H9 (cell line): ENCODE measurements at regions not wholly inside any gene's neighbourhood (a gene's known extent, or its start where the extent isn't known, plus 50 kb on each side); places are given as distances from the start of the nearest gene placed in this dataset.

ENCODE experiments used
- DNase-seq: peaks from one replicate; pipeline ENCODE4 v3.0.0-alpha.2; 2017
- H2AFZ ChIP-seq: one replicate; pipeline ENCODE4 v1.6.1; 2013; ENCODE audit warnings: mild to moderate bottlenecking, low read length, control low read depth, moderate library complexity
- H2AK5ac ChIP-seq: 2 replicates; pipeline ENCODE4 v1.6.1; 2013; ENCODE audit warnings: low read length, control low read depth, mixed read lengths; ENCODE audit not compliant: insufficient read length
- H2BK120ac ChIP-seq: one replicate; pipeline ENCODE4 v1.6.1; 2013; ENCODE audit warnings: low read depth, mild to moderate bottlenecking, low read length, control low read depth, inconsistent platforms; ENCODE audit not compliant: poor library complexity, severe bottlenecking
- H2BK12ac ChIP-seq: 2 replicates; pipeline ENCODE4 v1.6.1; 2013; ENCODE audit warnings: low read length, control low read depth, mixed read lengths, low read depth; ENCODE audit not compliant: insufficient read length
- H2BK15ac ChIP-seq: 2 replicates; pipeline ENCODE4 v1.6.1; 2013; ENCODE audit warnings: low read depth, low read length, control low read depth
- H2BK20ac ChIP-seq: one replicate; pipeline ENCODE4 v1.6.1; 2013; ENCODE audit warnings: low read depth, mild to moderate bottlenecking, low read length, control low read depth, inconsistent platforms; ENCODE audit not compliant: poor library complexity, severe bottlenecking
- H2BK5ac ChIP-seq: 2 replicates; pipeline ENCODE4 v1.6.1; 2013; ENCODE audit warnings: low read length, control low read depth, mixed read lengths; ENCODE audit not compliant: insufficient read length
- H3K14ac ChIP-seq: 2 replicates; pipeline ENCODE4 v1.6.1; 2013; ENCODE audit warnings: low read length, control low read depth; ENCODE audit not compliant: insufficient read depth
- H3K18ac ChIP-seq: 2 replicates; pipeline ENCODE4 v1.6.1; 2013; ENCODE audit warnings: low read depth, mild to moderate bottlenecking, mixed read lengths, low read length, control low read depth; ENCODE audit not compliant: insufficient read length
- H3K23ac ChIP-seq: 2 replicates; pipeline ENCODE4 v1.6.1; 2013; ENCODE audit warnings: low read length, control low read depth, mixed read lengths, low read depth; ENCODE audit not compliant: insufficient read length
- H3K23me2 ChIP-seq: 2 replicates; pipeline ENCODE4 v1.6.1; 2013; ENCODE audit warnings: low read depth, mild to moderate bottlenecking, mixed read lengths, low read length, control low read depth; ENCODE audit not compliant: insufficient read length, poor library complexity, severe bottlenecking
- H3K27ac ChIP-seq: 2 replicates; pipeline ENCODE4 v1.5.1; 2013; ENCODE audit warnings: low read length, control low read depth, mixed read lengths, low read depth; ENCODE audit not compliant: insufficient read length
- H3K27me3 ChIP-seq: 2 replicates; pipeline ENCODE4 v1.6.1; 2013; ENCODE audit warnings: low read length, control low read depth, inconsistent platforms; ENCODE audit not compliant: insufficient read depth
- H3K4ac ChIP-seq: 2 replicates; pipeline ENCODE4 v1.6.1; 2013; ENCODE audit warnings: low read depth, mild to moderate bottlenecking, control low read depth, inconsistent platforms, low read length, moderate library complexity
- H3K4me1 ChIP-seq: 2 replicates; pipeline ENCODE4 v1.6.1; 2013; ENCODE audit warnings: low read length, control low read depth, inconsistent platforms; ENCODE audit not compliant: insufficient read depth
- H3K4me2 ChIP-seq: 2 replicates; pipeline ENCODE4 v1.6.1; 2013; ENCODE audit warnings: low read length, control low read depth, mixed read lengths; ENCODE audit not compliant: insufficient read length, insufficient read depth
- H3K56ac ChIP-seq: 2 replicates; pipeline ENCODE4 v1.6.1; 2013; ENCODE audit warnings: low read depth, mild to moderate bottlenecking, mixed read lengths, low read length, control low read depth; ENCODE audit not compliant: insufficient read length
- H3K79me1 ChIP-seq: 2 replicates; pipeline ENCODE4 v1.6.1; 2013; ENCODE audit warnings: low read depth, mild to moderate bottlenecking, moderate library complexity, low read length, control low read depth, inconsistent platforms; ENCODE audit not compliant: insufficient read depth, poor library complexity, severe bottlenecking
- H3K79me2 ChIP-seq: 2 replicates; pipeline ENCODE4 v1.6.1; 2013; ENCODE audit warnings: low read length, control low read depth, inconsistent platforms; ENCODE audit not compliant: insufficient read depth
- H3K9ac ChIP-seq: 2 replicates; pipeline ENCODE4 v1.6.1; 2013; ENCODE audit warnings: low read length, control low read depth, mixed read lengths; ENCODE audit not compliant: insufficient read length; ENCODE audit errors: extremely low read depth
- H3K9me3 ChIP-seq: one replicate; pipeline ENCODE4 v1.6.1; 2013; ENCODE audit warnings: low read depth, low read length, inconsistent platforms; ENCODE audit not compliant: control insufficient read depth
- H3T11ph ChIP-seq: one replicate; pipeline ENCODE4 v1.6.1; 2013; ENCODE audit warnings: mild to moderate bottlenecking, low read length, control low read depth, inconsistent platforms
- H4K20me1 ChIP-seq: one replicate; pipeline ENCODE4 v1.6.1; 2013; ENCODE audit not compliant: control insufficient read depth, insufficient read length, insufficient read depth
- H4K5ac ChIP-seq: 2 replicates; pipeline ENCODE4 v1.6.1; 2013; ENCODE audit warnings: low read depth, mild to moderate bottlenecking, mixed read lengths, low read length, control low read depth; ENCODE audit not compliant: insufficient read length
- H4K8ac ChIP-seq: replicated peaks from 2 replicates; pipeline ENCODE4 v1.6.1; 2013; ENCODE audit warnings: low read length, control low read depth, mixed read lengths, low read depth; ENCODE audit not compliant: insufficient read length
- H4K91ac ChIP-seq: 2 replicates; pipeline ENCODE4 v1.6.1; 2013; ENCODE audit warnings: low read depth, mild to moderate bottlenecking, moderate library complexity, mixed read lengths, low read length, control low read depth; ENCODE audit not compliant: insufficient read length
- H3K27ac Mint-ChIP-seq, 3 experiments: 2 replicates in 2 of 3; 3 replicates in 1 of 3; pipeline ENCODE4 v1.8.0; 2020 to 2021; ENCODE audit warnings: mixed read lengths in 3 of 3, mild to moderate bottlenecking in 1 of 3, moderate library complexity in 1 of 3
- H3K27me3 Mint-ChIP-seq: 2 replicates; pipeline ENCODE4 v1.8.0; 2021; ENCODE audit warnings: low read depth, mild to moderate bottlenecking, moderate library complexity, mixed read lengths
- H3K36me3 Mint-ChIP-seq, 3 experiments: 2 replicates in 2 of 3; 3 replicates in 1 of 3; pipeline ENCODE4 v1.8.0; 2020 to 2021; ENCODE audit warnings: low read depth in 3 of 3, mixed read lengths in 3 of 3; ENCODE audit not compliant: insufficient read depth in 1 of 3
- H3K4me1 Mint-ChIP-seq, 2 experiments: 2 replicates each; pipeline ENCODE4 v1.8.0; 2020; ENCODE audit warnings: mixed read lengths in 2 of 2
- H3K4me3 Mint-ChIP-seq, 2 experiments: 2 replicates in 1 of 2; 3 replicates in 1 of 2; pipeline ENCODE4 v1.8.0; 2020 to 2021; ENCODE audit warnings: mild to moderate bottlenecking in 2 of 2, mixed read lengths in 2 of 2, moderate library complexity in 1 of 2
- H3K9me3 Mint-ChIP-seq, 2 experiments: 2 replicates in 1 of 2; 3 replicates in 1 of 2; pipeline ENCODE4 v1.8.0; 2020; ENCODE audit warnings: mild to moderate bottlenecking in 2 of 2, mixed read lengths in 2 of 2, moderate library complexity in 1 of 2
- WGBS: extraction: QIAGEN DNeasy Blood & Tissue Kit; methylation state at CpG from one replicate; pipeline ENCODE4 v1.1.7; 2013; ENCODE audit warnings: missing lambda C conversion rate, low lambda C conversion rate, mixed read lengths; ENCODE audit not compliant: insufficient read length; ENCODE audit errors: extremely low coverage; 5-methylcytosine and 5-hydroxymethylcytosine counted together
- TF ChIP-seq, protein P1 (sequence below): fragments of 200-600 bp; sonication (generic); conservative IDR thresholded peaks from 3 replicates; pipeline ENCODE4 v1.8.0; 2021; ENCODE audit warnings: antibody characterized with exemption, mild to moderate bottlenecking

DNA sequence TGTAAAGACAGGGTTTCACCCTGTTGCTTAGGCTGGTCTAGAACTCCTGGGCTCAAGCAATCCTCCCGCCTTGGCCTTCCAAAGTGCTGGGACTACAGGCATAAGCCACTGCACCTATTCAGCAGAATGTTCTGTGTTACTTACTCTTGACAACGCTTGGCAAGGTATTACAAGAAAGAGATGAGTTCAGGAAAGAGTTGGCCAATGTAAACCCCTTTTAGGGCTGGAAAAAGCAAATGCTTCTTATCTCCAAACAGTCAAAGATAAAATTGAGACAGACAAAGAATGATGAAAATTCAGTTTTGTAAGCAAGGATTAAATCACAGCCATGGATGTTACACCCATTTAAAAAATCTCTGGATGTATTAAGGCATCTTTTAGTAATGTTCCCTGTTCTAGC, 114.0 kb upstream of the PODXL start:
- Histone ChIP-seq H3K9me3 (no peaks in the 10 kb centered on the region), H3K18ac (no peak overlapping the region), H3K79me2 (no peaks in the 10 kb centered on the region), H2BK15ac (no peak overlapping the region), H3K23ac (no peak overlapping the region), H3K9ac (no peak overlapping the region), H3K27ac (no peak overlapping the region), H4K8ac (no peak overlapping the region), H2BK20ac (no peak overlapping the region), H2BK5ac (no peak overlapping the region), H3K4ac (no peak overlapping the region), H4K20me1 (no peaks in the 10 kb centered on the region), H3K23me2 (no peaks in the 10 kb centered on the region), H2AK5ac (no peak overlapping the region), H3K14ac (no peak overlapping the region), H2BK12ac (no peak overlapping the region), H2BK120ac (no peak overlapping the region), H3K79me1 (no peaks in the 10 kb centered on the region), H3K56ac (no peak overlapping the region), H3T11ph (no peak overlapping the region), H2AFZ (no peak overlapping the region), H3K4me2 (no peak overlapping the region), H4K5ac (no peak overlapping the region), H3K27me3 (no peaks in the 10 kb centered on the region; the same call in 1 of the 2 replicates), H4K91ac (no peak overlapping the region), H3K4me1 (no peaks in the 10 kb centered on the region)
- 0 out of 4 replicates have a peak, but pooled peaks cover 2 to 6% of the 10 kb centered on the region in 2 experiments for H3K4me1 Mint-ChIP-seq
- no peak overlapping the region for H3K4me3 Mint-ChIP-seq
- no CpG with 5 or more reads among the region's 2 CpGs for WGBS
- H3K9me3 Mint-ChIP-seq, result peaks cover 10 to 11% of the 10 kb centered on the region in 2 experiments; a peak in 4 of 5 replicates
- DNase-seq, result no peak
- H3K27ac Mint-ChIP-seq, result no peak overlapping the region
- TF ChIP-seq, protein P1, sequence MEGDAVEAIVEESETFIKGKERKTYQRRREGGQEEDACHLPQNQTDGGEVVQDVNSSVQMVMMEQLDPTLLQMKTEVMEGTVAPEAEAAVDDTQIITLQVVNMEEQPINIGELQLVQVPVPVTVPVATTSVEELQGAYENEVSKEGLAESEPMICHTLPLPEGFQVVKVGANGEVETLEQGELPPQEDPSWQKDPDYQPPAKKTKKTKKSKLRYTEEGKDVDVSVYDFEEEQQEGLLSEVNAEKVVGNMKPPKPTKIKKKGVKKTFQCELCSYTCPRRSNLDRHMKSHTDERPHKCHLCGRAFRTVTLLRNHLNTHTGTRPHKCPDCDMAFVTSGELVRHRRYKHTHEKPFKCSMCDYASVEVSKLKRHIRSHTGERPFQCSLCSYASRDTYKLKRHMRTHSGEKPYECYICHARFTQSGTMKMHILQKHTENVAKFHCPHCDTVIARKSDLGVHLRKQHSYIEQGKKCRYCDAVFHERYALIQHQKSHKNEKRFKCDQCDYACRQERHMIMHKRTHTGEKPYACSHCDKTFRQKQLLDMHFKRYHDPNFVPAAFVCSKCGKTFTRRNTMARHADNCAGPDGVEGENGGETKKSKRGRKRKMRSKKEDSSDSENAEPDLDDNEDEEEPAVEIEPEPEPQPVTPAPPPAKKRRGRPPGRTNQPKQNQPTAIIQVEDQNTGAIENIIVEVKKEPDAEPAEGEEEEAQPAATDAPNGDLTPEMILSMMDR, result no peak
- peaks cover 4 to 11% (median 10%) of the 10 kb centered on the region in 3 experiments for H3K36me3 Mint-ChIP-seq
- peaks cover 20% of the 10 kb centered on the region for H3K27me3 Mint-ChIP-seq
